ENCODE measurements at regions not wholly inside any gene's neighbourhood (a gene's known extent, or its start where the extent isn't known, plus 50 kb on each side); places are given as distances from the start of the nearest gene placed in this dataset.

- H3K4me1 ChIP-seq (ENCODE audit: control insufficient read depth, insufficient read depth, low read length) = no peaks in the 10 kb centered on the region
- H3K4me3 ChIP-seq (ENCODE audit: low read depth, low read length) = no peak overlapping the region
- H3K27me3 ChIP-seq (ENCODE audit: control insufficient read depth, insufficient read depth, low read length) = no peaks in the 10 kb centered on the region
- H3K9me3 ChIP-seq (ENCODE audit: control insufficient read depth, insufficient read depth, low read length) = peaks cover 7% of the 10 kb centered on the region
- H3K27ac ChIP-seq (ENCODE audit: low read depth, low read length) = no peak overlapping the region
- no peak overlapping the region for H3K9ac ChIP-seq (ENCODE audit: low read depth, low read length)
- H3K36me3 ChIP-seq (ENCODE audit: control insufficient read depth, insufficient read depth, low read length) = no peaks in the 10 kb centered on the region
These were observed 1176.7 kb downstream of the NLGN4X start for GRCh38 chrX:5051831-5052491.

GRCh38 chrX:5042563-5042962 lies 1186.1 kb downstream of the NLGN4X start:
- no peaks in the 10 kb centered on the region for H3K27me3 ChIP-seq (ENCODE audit: control insufficient read depth, insufficient read depth, low read length)

DNA sequence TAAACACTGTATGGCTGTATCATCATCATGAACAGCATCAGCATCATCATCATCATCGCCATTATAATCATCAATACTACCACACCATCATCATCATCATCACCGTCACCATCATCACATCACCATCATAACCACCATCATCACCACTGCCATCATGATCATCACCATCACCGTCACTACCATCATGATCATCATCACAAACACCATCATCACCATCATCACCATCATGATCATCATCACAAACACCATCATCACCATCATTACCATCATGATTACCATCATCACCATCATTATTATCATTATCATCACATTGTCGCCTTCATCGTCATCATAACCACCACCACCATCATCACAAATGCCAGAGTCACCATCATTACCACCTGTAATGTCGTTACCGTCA lies 1196.9 kb downstream of the NLGN4X start:
- Histone ChIP-seq H3K36me3 (ENCODE audit: control insufficient read depth, insufficient read depth, low read length) (no peaks in the 10 kb centered on the region), H3K4me3 (ENCODE audit: low read depth, low read length) (no peak overlapping the region), H3K4me1 (ENCODE audit: control insufficient read depth, insufficient read depth, low read length) (no peaks in the 10 kb centered on the region), H3K9ac (ENCODE audit: low read depth, low read length) (no peak overlapping the region), H3K27me3 (ENCODE audit: control insufficient read depth, insufficient read depth, low read length) (no peaks in the 10 kb centered on the region), H3K9me3 (ENCODE audit: control insufficient read depth, insufficient read depth, low read length) (no peaks in the 10 kb centered on the region), H3K27ac (ENCODE audit: low read depth, low read length) (no peak overlapping the region)

More at GRCh38 chrX:5042563-5042962, 1186.1 kb downstream of the NLGN4X start:
- H3K9ac ChIP-seq (ENCODE audit: low read depth, low read length) = no peak overlapping the region
- H3K27ac ChIP-seq (ENCODE audit: low read depth, low read length) = no peak overlapping the region
- H3K4me1 ChIP-seq (ENCODE audit: control insufficient read depth, insufficient read depth, low read length) = peaks cover 10% of the 10 kb centered on the region; the same call in 1 of the 2 replicates
- H3K4me3 ChIP-seq (ENCODE audit: low read depth, low read length) = no peak overlapping the region
- no peaks in the 10 kb centered on the region for H3K9me3 ChIP-seq (ENCODE audit: control insufficient read depth, insufficient read depth, low read length)
- H3K36me3 ChIP-seq (ENCODE audit: control insufficient read depth, insufficient read depth, low read length) = no peaks in the 10 kb centered on the region

GRCh38 chrX:5015451-5015850 lies 1213.2 kb downstream of the NLGN4X start:
- H3K9me3 ChIP-seq (ENCODE audit: control insufficient read depth, insufficient read depth, low read length) = no peaks in the 10 kb centered on the region
- no peak overlapping the region for H3K4me3 ChIP-seq (ENCODE audit: low read depth, low read length)
- H3K27me3 ChIP-seq (ENCODE audit: control insufficient read depth, insufficient read depth, low read length) = no peaks in the 10 kb centered on the region
- no peaks in the 10 kb centered on the region for H3K36me3 ChIP-seq (ENCODE audit: control insufficient read depth, insufficient read depth, low read length)
- no peak overlapping the region for H3K9ac ChIP-seq (ENCODE audit: low read depth, low read length)
- no peak overlapping the region for H3K27ac ChIP-seq (ENCODE audit: low read depth, low read length)
- no peaks in the 10 kb centered on the region for H3K4me1 ChIP-seq (ENCODE audit: control insufficient read depth, insufficient read depth, low read length)

DNA sequence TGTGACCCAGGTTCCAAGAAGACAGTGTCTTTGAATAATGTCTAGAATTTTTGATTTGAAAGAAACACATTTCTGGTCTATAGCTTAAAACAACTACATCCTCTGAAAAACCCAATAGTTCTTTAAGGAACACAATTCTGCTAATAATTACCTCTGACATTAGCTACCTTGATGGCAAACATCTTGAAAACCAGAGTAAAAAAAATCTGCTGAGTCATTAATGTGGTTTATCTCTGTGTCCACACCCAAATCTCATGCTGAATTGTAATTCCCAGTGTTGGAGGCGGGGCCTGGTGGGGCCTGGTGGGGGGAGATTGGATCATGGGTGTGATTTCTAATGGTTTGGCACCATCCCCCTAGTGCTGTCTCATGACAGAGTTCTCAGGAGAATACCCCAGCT lies 1233.8 kb downstream of the NLGN4X start:
- H3K27me3 ChIP-seq (ENCODE audit: control insufficient read depth, insufficient read depth, low read length) = no peaks in the 10 kb centered on the region
- no peaks in the 10 kb centered on the region for H3K9me3 ChIP-seq (ENCODE audit: control insufficient read depth, insufficient read depth, low read length)

GRCh38 chrX:4978613-4979012 lies 1250.1 kb downstream of the NLGN4X start:
- no peaks in the 10 kb centered on the region for H3K9me3 ChIP-seq (ENCODE audit: control insufficient read depth, insufficient read depth, low read length)
- no peak overlapping the region for H3K27ac ChIP-seq (ENCODE audit: low read depth, low read length)
- no peak overlapping the region for H3K9ac ChIP-seq (ENCODE audit: low read depth, low read length)
- H3K4me1 ChIP-seq (ENCODE audit: control insufficient read depth, insufficient read depth, low read length) = no peaks in the 10 kb centered on the region
- no peaks in the 10 kb centered on the region for H3K36me3 ChIP-seq (ENCODE audit: control insufficient read depth, insufficient read depth, low read length)
- H3K27me3 ChIP-seq (ENCODE audit: control insufficient read depth, insufficient read depth, low read length) = no peaks in the 10 kb centered on the region
- H3K4me3 ChIP-seq (ENCODE audit: low read depth, low read length) = no peak overlapping the region

More for the DNA sequence above, 1233.8 kb downstream of the NLGN4X start:
- H3K27ac ChIP-seq (ENCODE audit: low read depth, low read length) = no peak overlapping the region
- no peaks in the 10 kb centered on the region for H3K36me3 ChIP-seq (ENCODE audit: control insufficient read depth, insufficient read depth, low read length)
- no peak overlapping the region for H3K9ac ChIP-seq (ENCODE audit: low read depth, low read length)
- no peak overlapping the region for H3K4me3 ChIP-seq (ENCODE audit: low read depth, low read length)
- no peaks in the 10 kb centered on the region for H3K4me1 ChIP-seq (ENCODE audit: control insufficient read depth, insufficient read depth, low read length)

GRCh38 chrX:4971646-4972045 lies 1257.0 kb downstream of the NLGN4X start:
- Histone ChIP-seq H3K27ac (ENCODE audit: low read depth, low read length) (no peak overlapping the region), H3K9ac (ENCODE audit: low read depth, low read length) (no peak overlapping the region), H3K4me3 (ENCODE audit: low read depth, low read length) (no peak overlapping the region), H3K36me3 (ENCODE audit: control insufficient read depth, insufficient read depth, low read length) (no peaks in the 10 kb centered on the region), H3K27me3 (ENCODE audit: control insufficient read depth, insufficient read depth, low read length) (no peaks in the 10 kb centered on the region), H3K4me1 (ENCODE audit: control insufficient read depth, insufficient read depth, low read length) (no peaks in the 10 kb centered on the region), H3K9me3 (ENCODE audit: control insufficient read depth, insufficient read depth, low read length) (no peaks in the 10 kb centered on the region; the same call in 1 of the 2 replicates)

- no peak overlapping the region for H3K9ac ChIP-seq (ENCODE audit: low read depth, low read length)
- no peak overlapping the region for H3K4me3 ChIP-seq (ENCODE audit: low read depth, low read length)
- no peak overlapping the region for H3K27ac ChIP-seq (ENCODE audit: low read depth, low read length)
- no peaks in the 10 kb centered on the region; the same call in 1 of the 2 replicates for H3K9me3 ChIP-seq (ENCODE audit: control insufficient read depth, insufficient read depth, low read length)
- H3K36me3 ChIP-seq (ENCODE audit: control insufficient read depth, insufficient read depth, low read length) = no peaks in the 10 kb centered on the region
- no peaks in the 10 kb centered on the region for H3K4me1 ChIP-seq (ENCODE audit: control insufficient read depth, insufficient read depth, low read length)
- no peaks in the 10 kb centered on the region for H3K27me3 ChIP-seq (ENCODE audit: control insufficient read depth, insufficient read depth, low read length)
These were observed 1250.7 kb upstream of the PRKX start for GRCh38 chrX:4964112-4964511.

GRCh38 chrX:4963432-4963831 lies 1250.0 kb upstream of the PRKX start:
- no peak overlapping the region for H3K27ac ChIP-seq (ENCODE audit: low read depth, low read length)

GRCh38 chrX:4944767-4945166 lies 1231.3 kb upstream of the PRKX start:
- Histone ChIP-seq H3K4me1 (ENCODE audit: control insufficient read depth, insufficient read depth, low read length) (peaks cover 3% of the 10 kb centered on the region; the same call in 1 of the 2 replicates), H3K9ac (ENCODE audit: low read depth, low read length) (no peak overlapping the region), H3K4me3 (ENCODE audit: low read depth, low read length) (no peak overlapping the region), H3K27ac (ENCODE audit: low read depth, low read length) (no peak overlapping the region), H3K9me3 (ENCODE audit: control insufficient read depth, insufficient read depth, low read length) (no peaks in the 10 kb centered on the region), H3K36me3 (ENCODE audit: control insufficient read depth, insufficient read depth, low read length) (no peaks in the 10 kb centered on the region), H3K27me3 (ENCODE audit: control insufficient read depth, insufficient read depth, low read length) (no peaks in the 10 kb centered on the region)

More at GRCh38 chrX:4963432-4963831, 1250.0 kb upstream of the PRKX start:
- H3K4me1 ChIP-seq (ENCODE audit: control insufficient read depth, insufficient read depth, low read length) = no peaks in the 10 kb centered on the region
- no peak overlapping the region for H3K9ac ChIP-seq (ENCODE audit: low read depth, low read length)
- H3K27me3 ChIP-seq (ENCODE audit: control insufficient read depth, insufficient read depth, low read length) = no peaks in the 10 kb centered on the region
- H3K4me3 ChIP-seq (ENCODE audit: low read depth, low read length) = no peak overlapping the region
- H3K36me3 ChIP-seq (ENCODE audit: control insufficient read depth, insufficient read depth, low read length) = no peaks in the 10 kb centered on the region
- no peaks in the 10 kb centered on the region; the same call in 1 of the 2 replicates for H3K9me3 ChIP-seq (ENCODE audit: control insufficient read depth, insufficient read depth, low read length)

DNA sequence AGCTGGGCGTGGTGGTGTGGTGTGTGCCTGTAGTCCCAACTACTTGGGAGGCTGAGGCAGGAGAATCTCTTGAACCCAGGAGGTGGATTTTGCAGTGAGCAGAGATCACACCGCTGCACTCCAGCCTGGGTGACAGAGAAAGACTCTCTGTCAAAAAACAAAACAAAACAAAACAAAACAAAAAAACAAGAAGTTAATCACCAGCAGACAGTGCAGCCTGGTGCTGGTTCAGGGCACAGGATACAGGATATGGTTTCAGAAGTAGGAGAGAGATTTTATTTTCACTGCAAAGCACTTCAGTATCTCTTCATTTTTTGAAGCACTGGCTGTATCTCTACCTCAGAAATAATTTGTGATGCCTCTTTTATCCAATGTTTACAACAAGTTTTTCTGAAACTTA lies 1222.9 kb upstream of the PRKX start:
- no peak overlapping the region for H3K27ac ChIP-seq (ENCODE audit: low read depth, low read length)
- H3K4me3 ChIP-seq (ENCODE audit: low read depth, low read length) = no peak overlapping the region
- no peaks in the 10 kb centered on the region for H3K36me3 ChIP-seq (ENCODE audit: control insufficient read depth, insufficient read depth, low read length)
- H3K9me3 ChIP-seq (ENCODE audit: control insufficient read depth, insufficient read depth, low read length) = no peaks in the 10 kb centered on the region
- no peak overlapping the region for H3K9ac ChIP-seq (ENCODE audit: low read depth, low read length)
- H3K4me1 ChIP-seq (ENCODE audit: control insufficient read depth, insufficient read depth, low read length) = no peaks in the 10 kb centered on the region
- H3K27me3 ChIP-seq (ENCODE audit: control insufficient read depth, insufficient read depth, low read length) = no peaks in the 10 kb centered on the region

Data from HUES48 (cell line).